PC-9 (cell line): ENCODE measurements at regions not wholly inside any gene's neighbourhood (a gene's known extent, or its start where the extent isn't known, plus 50 kb on each side); places are given as distances from the start of the nearest gene placed in this dataset.

Experiments used
- CTCF ChIP-seq: fragments of 200-600 bp; sonication (generic); conservative IDR thresholded peaks from 2 replicates; pipeline ENCODE4 v1.6.1; 2017; ENCODE audit warnings: mixed run types, antibody characterized with exemption, mild to moderate bottlenecking, moderate library complexity
- EZH2 ChIP-seq: fragments of 200-600 bp; sonication (generic); IDR thresholded peaks from 2 replicates; pipeline ENCODE4 v1.8.0; 2017; ENCODE audit warnings: antibody characterized with exemption, low read depth

DNA sequence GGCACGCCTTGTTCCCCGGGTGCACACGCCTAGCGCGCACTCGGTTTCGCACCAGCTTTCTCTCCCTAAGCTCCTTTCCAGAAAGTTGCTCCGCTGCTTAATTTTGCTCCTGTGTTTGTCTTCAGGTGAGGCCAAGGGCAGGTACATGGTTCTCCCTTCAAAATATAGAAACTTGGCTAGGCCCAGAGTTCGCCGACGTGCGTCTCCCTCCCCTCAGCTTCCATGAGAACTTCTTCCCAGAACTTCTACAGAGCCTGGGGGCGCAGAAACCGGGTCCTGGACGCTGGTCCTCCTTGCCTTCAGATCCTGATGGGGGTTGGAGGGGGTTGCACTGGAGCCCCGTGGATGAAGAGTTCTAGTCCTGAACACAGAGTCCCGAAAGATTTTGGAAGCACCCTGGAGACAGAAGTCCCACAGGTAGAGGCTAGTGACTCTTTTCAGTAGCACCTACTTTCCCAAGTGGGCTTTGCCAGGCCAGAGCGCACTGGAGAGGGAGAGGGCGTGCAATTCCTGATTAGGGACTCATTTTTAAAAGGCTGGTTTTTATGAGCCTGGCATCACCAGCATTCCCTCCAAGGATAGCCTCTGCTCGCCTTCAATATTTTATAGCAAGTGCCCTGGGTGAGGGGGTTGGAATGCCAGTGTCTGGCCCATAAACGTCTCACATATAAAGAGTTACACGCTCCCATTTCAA lies 128.4 kb downstream of the TMEM174 start:
- TF ChIP-seq CTCF: no peak
- no peak for TF ChIP-seq EZH2
